Panc1 (cell line): ENCODE measurements at regions not wholly inside any gene's neighbourhood (a gene's known extent, or its start where the extent isn't known, plus 50 kb on each side); places are given as distances from the start of the nearest gene placed in this dataset.
A peak's percentile ranks its signal among the peaks of the same experiment; 100 is the strongest.

ENCODE experiments used
- ATAC-seq: fragments of 200-7000 bp; cut with Tn5 transposase; 2 replicates; pipeline ENCODE4 v1.9.1; 2020; ENCODE audit warnings: mild to moderate bottlenecking, moderate library complexity
- BruUV-seq: library from RNA; stranded (reverse); fragments of 400-500 nt; replicated peaks from 2 replicates; lab custom pipeline; 2021; lab: Mats Ljungman, UMichigan
- CTCF ChIA-PET: fragments of 300-600 bp; sonication (Branson Sonifier 250); formaldehyde crosslinking; loops from one replicate; lab custom pipeline; 2022; ENCODE audit warnings: antibody characterized with exemption; lab: Charles Lee
- POLR2A ChIA-PET: fragments of 300-600 bp; sonication (Branson Sonifier 250); formaldehyde crosslinking; loops from one replicate; lab custom pipeline; 2022; ENCODE audit warnings: antibody characterized with exemption; lab: Charles Lee
- DNase-seq: peaks from one replicate; pipeline ENCODE4 v3.0.0-alpha.2; 2010; ENCODE audit warnings: low read depth, low spot score
- H3K27ac ChIP-seq: 2 replicates; pipeline ENCODE4 v1.5.1; 2011; ENCODE audit warnings: mild to moderate bottlenecking, low read length, inconsistent platforms
- H3K27me3 ChIP-seq: fragments of 200-500 bp; sonication (Bioruptor generic); 2 replicates; pipeline ENCODE4 v1.6.0; 2014; ENCODE audit warnings: low read length, inconsistent platforms; ENCODE audit not compliant: control insufficient read depth, insufficient read depth
- H3K36me3 ChIP-seq: fragments of 200-500 bp; sonication (Bioruptor generic); 2 replicates; pipeline ENCODE4 v1.5.1; 2014; ENCODE audit warnings: inconsistent platforms, mild to moderate bottlenecking, low read length, moderate library complexity; ENCODE audit not compliant: control insufficient read depth, insufficient read depth
- H3K4me1 ChIP-seq: 2 replicates; pipeline ENCODE4 v1.5.1; 2011; ENCODE audit warnings: inconsistent platforms, mild to moderate bottlenecking, low read length, moderate library complexity; ENCODE audit not compliant: control insufficient read depth, insufficient read depth
- H3K4me3 ChIP-seq, 2 experiments: 2 replicates each; pipeline ENCODE4 v1.5.1; 2011 to 2012; ENCODE audit warnings: low read depth in 2 of 2, low read length in 2 of 2, mild to moderate bottlenecking in 2 of 2, inconsistent platforms in 1 of 2, moderate library complexity in 1 of 2
- H3K9me3 ChIP-seq: fragments of 200-500 bp; sonication (Bioruptor generic); 2 replicates; pipeline ENCODE4 v1.5.1; 2014; ENCODE audit warnings: low read depth, mild to moderate bottlenecking, inconsistent platforms, low read length, moderate library complexity; ENCODE audit not compliant: control insufficient read depth, insufficient read depth
- CTCF ChIP-seq: fragments of 450-650 bp; IDR thresholded peaks from 2 replicates; pipeline ENCODE4 v1.5.1; 2017; ENCODE audit warnings: mild to moderate bottlenecking
- POLR2AphosphoS5 ChIP-seq: IDR thresholded peaks from 2 replicates; pipeline ENCODE4 v1.6.1; 2012; ENCODE audit warnings: mild to moderate bottlenecking, low read depth, low read length, moderate library complexity
- REST ChIP-seq, 2 experiments: IDR thresholded peaks; 2 replicates each; pipeline ENCODE4 v1.6.1; 2011 to 2012; ENCODE audit warnings: low read depth in 2 of 2, control low read depth in 1 of 2, low read length in 1 of 2, mild to moderate bottlenecking in 1 of 2, moderate library complexity in 1 of 2; ENCODE audit not compliant: insufficient read depth in 1 of 2
- SIN3A ChIP-seq: IDR thresholded peaks from 2 replicates; pipeline ENCODE4 v1.6.1; 2012; ENCODE audit warnings: low read depth, mild to moderate bottlenecking, low read length, moderate library complexity, borderline replicate concordance; ENCODE audit not compliant: insufficient read depth
- TCF7L2 ChIP-seq: IDR thresholded peaks from 2 replicates; pipeline ENCODE4 v1.6.1; 2011; ENCODE audit warnings: mild to moderate bottlenecking, low read depth, low read length, inconsistent platforms
- in situ Hi-C: cut with HindIII; loops from 2 replicates; pipeline ENCODE4 v1.10.0; 2016; ENCODE audit warnings: low sequenced_read_pairs, low pct_unique_long_range_greater_than_20kb
- intact Hi-C: fragments of 100-400 bp; cut with micrococcal nuclease; formaldehyde crosslinking; loops from one replicate; pipeline ENCODE4 v1.10.0; 2022; ENCODE audit not compliant: unreplicated experiment

- in situ Hi-C loops, result no loop called here
- CTCF ChIA-PET, result no interaction called here
- TF ChIP-seq TCF7L2, result no peak
- TF ChIP-seq REST (IDR thresholded peaks at IDR 0.05; ENCODE audit: insufficient read depth in 1 of 2, low read depth in 2 of 2, low read length in 1 of 2), result no peak
- no peak for TF ChIP-seq CTCF
- no peak for TF ChIP-seq SIN3A
- no peak for TF ChIP-seq POLR2AphosphoS5
These were observed 67.4 kb upstream of the FAM47B start for GRCh38 chrX:34875204-34875603.

GRCh38 chrX:34877436-34877835 lies 65.2 kb upstream of the FAM47B start:
- intact Hi-C loops (no loop called here), in situ Hi-C loops (no loop called here)
- Histone ChIP-seq H3K27me3 (no peaks in the 10 kb centered on the region), H3K9me3 (no peaks in the 10 kb centered on the region), H3K27ac (no peak overlapping the region), H3K36me3 (no peaks in the 10 kb centered on the region), H3K4me1 (no peaks in the 10 kb centered on the region), H3K4me3 (no peak overlapping the region)
- ChIA-PET CTCF (no interaction called here), POLR2A (interaction anchor here (0.6 kb wide), 1 partner anchor 20 kb away, joined by 3 read pairs; no protein-coding TSS in a partner anchor)
- ATAC-seq, result no peak
- DNase-seq, result no peak
- TF ChIP-seq TCF7L2 (no peak), CTCF (no peak), REST (IDR thresholded peaks at IDR 0.05; ENCODE audit: insufficient read depth in 1 of 2, low read depth in 2 of 2, low read length in 1 of 2) (no peak), SIN3A (no peak)
- BruUV-seq, result no TSS peak

More at GRCh38 chrX:34875204-34875603, 67.4 kb upstream of the FAM47B start:
- H3K9me3 ChIP-seq, result no peaks in the 10 kb centered on the region
- ATAC-seq (no peak), DNase-seq (peak; percentile 12)
- no peaks in the 10 kb centered on the region for H3K27me3 ChIP-seq
- POLR2A ChIA-PET, result no interaction called here
- no peak overlapping the region for H3K27ac ChIP-seq
- no peaks in the 10 kb centered on the region for H3K36me3 ChIP-seq
- BruUV-seq, result no TSS peak
- no peaks in the 10 kb centered on the region for H3K4me1 ChIP-seq
- H3K4me3 ChIP-seq, result no peak overlapping the region
- intact Hi-C loops, result no loop called here
